Astrocyte (in vitro differentiated cells and primary cell): ENCODE measurements at regions not wholly inside any gene's neighbourhood (a gene's known extent, or its start where the extent isn't known, plus 50 kb on each side); places are given as distances from the start of the nearest gene placed in this dataset.

Source experiments
- EZH2 ChIP-seq: IDR thresholded peaks from 2 replicates; pipeline ENCODE4 v1.6.1; 2012; ENCODE audit warnings: mild to moderate bottlenecking, low read length, inconsistent platforms; ENCODE audit not compliant: insufficient read depth
- TF ChIP-seq, protein P1 (sequence below): IDR thresholded peaks from 2 replicates; pipeline ENCODE4 v1.5.1; 2011; ENCODE audit warnings: low read depth, mild to moderate bottlenecking, inconsistent platforms, low read length, moderate library complexity; ENCODE audit not compliant: insufficient read depth

DNA sequence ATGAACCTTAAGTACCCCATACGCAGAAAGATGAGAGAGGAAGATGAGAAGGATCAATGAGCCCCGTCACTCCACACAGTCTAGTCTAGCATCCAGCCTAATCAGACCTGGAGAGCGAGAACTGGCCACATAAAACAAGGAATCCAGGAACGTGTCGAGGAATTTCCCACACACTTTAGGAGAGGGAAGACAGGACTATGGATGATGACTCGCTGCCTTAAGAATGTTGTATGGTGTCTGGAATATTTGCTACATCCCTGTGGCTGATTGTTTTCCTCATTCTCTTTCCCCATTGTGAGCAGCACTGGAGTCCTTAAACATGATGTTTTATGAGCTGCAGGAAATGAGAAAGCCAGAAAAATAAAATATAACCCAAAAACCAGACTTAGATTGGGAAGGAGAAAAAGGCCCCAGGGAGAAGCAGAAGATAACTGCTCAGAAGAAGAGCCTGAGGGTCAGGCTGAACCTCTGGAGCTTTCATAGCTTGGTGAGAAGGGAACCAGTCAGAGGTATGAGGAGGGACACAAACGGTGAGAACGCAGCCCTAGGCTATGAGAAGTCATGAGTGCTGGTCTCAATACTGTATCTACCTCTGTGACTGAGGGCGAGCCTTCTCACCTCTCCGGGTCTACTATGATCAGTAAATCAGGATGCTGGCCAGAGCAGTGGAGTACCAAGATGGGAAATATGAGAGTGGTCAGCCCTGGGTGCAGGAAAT, 139.5 kb upstream of the NOCT start:
- TF ChIP-seq, protein P1, sequence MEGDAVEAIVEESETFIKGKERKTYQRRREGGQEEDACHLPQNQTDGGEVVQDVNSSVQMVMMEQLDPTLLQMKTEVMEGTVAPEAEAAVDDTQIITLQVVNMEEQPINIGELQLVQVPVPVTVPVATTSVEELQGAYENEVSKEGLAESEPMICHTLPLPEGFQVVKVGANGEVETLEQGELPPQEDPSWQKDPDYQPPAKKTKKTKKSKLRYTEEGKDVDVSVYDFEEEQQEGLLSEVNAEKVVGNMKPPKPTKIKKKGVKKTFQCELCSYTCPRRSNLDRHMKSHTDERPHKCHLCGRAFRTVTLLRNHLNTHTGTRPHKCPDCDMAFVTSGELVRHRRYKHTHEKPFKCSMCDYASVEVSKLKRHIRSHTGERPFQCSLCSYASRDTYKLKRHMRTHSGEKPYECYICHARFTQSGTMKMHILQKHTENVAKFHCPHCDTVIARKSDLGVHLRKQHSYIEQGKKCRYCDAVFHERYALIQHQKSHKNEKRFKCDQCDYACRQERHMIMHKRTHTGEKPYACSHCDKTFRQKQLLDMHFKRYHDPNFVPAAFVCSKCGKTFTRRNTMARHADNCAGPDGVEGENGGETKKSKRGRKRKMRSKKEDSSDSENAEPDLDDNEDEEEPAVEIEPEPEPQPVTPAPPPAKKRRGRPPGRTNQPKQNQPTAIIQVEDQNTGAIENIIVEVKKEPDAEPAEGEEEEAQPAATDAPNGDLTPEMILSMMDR = no peak
- no peak for TF ChIP-seq EZH2
